Jurkat, Clone E6-1 (cell line): ENCODE measurements at regions not wholly inside any gene's neighbourhood (a gene's known extent, or its start where the extent isn't known, plus 50 kb on each side); places are given as distances from the start of the nearest gene placed in this dataset.

Source experiments
- DNase-seq: peaks from one replicate; pipeline ENCODE4 v3.0.0-alpha.2; 2011; ENCODE audit warnings: low read depth, low spot score
- H3K4me3 ChIP-seq: 2 replicates; pipeline ENCODE4 v1.5.1; 2011; ENCODE audit warnings: mild to moderate bottlenecking, low read length, control low read depth, moderate library complexity

- H3K4me3 ChIP-seq, result no peak overlapping the region
- DNase-seq, result no peak
These were observed 121.2 kb upstream of the MID1 start for GRCh38 chrX:10741550-10741949.

GRCh38 chrX:10743476-10743875 is 123.1 kb upstream of the MID1 start:
- DNase-seq, result no peak
- H3K4me3 ChIP-seq, result no peak overlapping the region

GRCh38 chrX:10744007-10744406 is 123.6 kb upstream of the MID1 start:
- no peak overlapping the region for H3K4me3 ChIP-seq
- DNase-seq, result no peak

- H3K4me3 ChIP-seq, result no peak overlapping the region
- no peak for DNase-seq
These were observed 127.6 kb upstream of the MID1 start for GRCh38 chrX:10747975-10748374.

- no peak overlapping the region for H3K4me3 ChIP-seq
- no peak for DNase-seq
These were observed 128.7 kb upstream of the MID1 start for GRCh38 chrX:10749113-10749512.

- H3K4me3 ChIP-seq, result no peak overlapping the region
- DNase-seq, result no peak
These were observed 130.2 kb upstream of the MID1 start for GRCh38 chrX:10750581-10750980.

GRCh38 chrX:10753116-10753515 is 132.7 kb upstream of the MID1 start:
- no peak for DNase-seq
- H3K4me3 ChIP-seq, result no peak overlapping the region

- no peak for DNase-seq
- no peak overlapping the region for H3K4me3 ChIP-seq
These were observed 134.1 kb upstream of the MID1 start for GRCh38 chrX:10754445-10754844.

- no peak for DNase-seq
- H3K4me3 ChIP-seq, result no peak overlapping the region
These were observed 135.3 kb upstream of the MID1 start for GRCh38 chrX:10755439-10756334.

- DNase-seq, result peak; percentile 11
- no peak overlapping the region for H3K4me3 ChIP-seq
These were observed 136.1 kb upstream of the MID1 start for GRCh38 chrX:10756441-10756840.

GRCh38 chrX:10759141-10759799 is 138.9 kb upstream of the MID1 start:
- peak; percentile 40 for DNase-seq
- H3K4me3 ChIP-seq, result no peak overlapping the region

GRCh38 chrX:10761447-10761846 is 141.1 kb upstream of the MID1 start:
- DNase-seq, result no peak

GRCh38 chrX:10769195-10769594 is 148.8 kb upstream of the MID1 start:
- DNase-seq, result peak; percentile 8
- H3K4me3 ChIP-seq, result no peak overlapping the region

More at GRCh38 chrX:10761447-10761846, 141.1 kb upstream of the MID1 start:
- no peak overlapping the region for H3K4me3 ChIP-seq

GRCh38 chrX:10769696-10770619 is 149.6 kb upstream of the MID1 start:
- peak; percentile 9 for DNase-seq
- no peak overlapping the region for H3K4me3 ChIP-seq

GRCh38 chrX:10773318-10773717 is 152.9 kb upstream of the MID1 start:
- DNase-seq, result no peak
- no peak overlapping the region for H3K4me3 ChIP-seq

GRCh38 chrX:10781847-10782530 is 161.6 kb upstream of the MID1 start:
- no peak overlapping the region for H3K4me3 ChIP-seq
- DNase-seq, result no peak

- no peak for DNase-seq
These were observed 163.1 kb upstream of the MID1 start for GRCh38 chrX:10783451-10783995.

GRCh38 chrX:10787264-10787663 is 166.9 kb upstream of the MID1 start:
- no peak overlapping the region for H3K4me3 ChIP-seq
- no peak for DNase-seq

More at GRCh38 chrX:10783451-10783995, 163.1 kb upstream of the MID1 start:
- no peak overlapping the region for H3K4me3 ChIP-seq

GRCh38 chrX:10794203-10794630 is 173.8 kb upstream of the MID1 start:
- no peak for DNase-seq
- H3K4me3 ChIP-seq, result no peak overlapping the region
